Nephron (organoid): ENCODE measurements at regions not wholly inside any gene's neighbourhood (a gene's known extent, or its start where the extent isn't known, plus 50 kb on each side); places are given as distances from the start of the nearest gene placed in this dataset.

Experiments used
- H3K27ac Mint-ChIP-seq, 3 experiments: 2 replicates each; pipeline ENCODE4 v1.8.0; 2020; ENCODE audit warnings: mixed read lengths in 3 of 3, mild to moderate bottlenecking in 2 of 3, moderate library complexity in 1 of 3
- H3K27me3 Mint-ChIP-seq: 2 replicates; pipeline ENCODE4 v1.8.0; 2021; ENCODE audit warnings: low read depth, mild to moderate bottlenecking, moderate library complexity, mixed read lengths
- H3K36me3 Mint-ChIP-seq: 2 replicates; pipeline ENCODE4 v1.8.0; 2020; ENCODE audit warnings: low read depth, mixed read lengths
- H3K4me1 Mint-ChIP-seq: 2 replicates; pipeline ENCODE4 v1.8.0; 2020; ENCODE audit warnings: mixed read lengths
- H3K4me3 Mint-ChIP-seq, 3 experiments: 2 replicates each; pipeline ENCODE4 v1.8.0; 2020; ENCODE audit warnings: mild to moderate bottlenecking in 3 of 3, mixed read lengths in 3 of 3, moderate library complexity in 2 of 3
- H3K9me3 Mint-ChIP-seq: 2 replicates; pipeline ENCODE4 v1.8.0; 2020; ENCODE audit warnings: mixed read lengths
- CTCF ChIP-seq, 3 experiments: fragments of 200-600 bp; sonication (generic); IDR thresholded peaks; one replicate each; pipeline ENCODE4 v1.5.0; 2021; ENCODE audit warnings: antibody characterized with exemption in 3 of 3; ENCODE audit not compliant: unreplicated experiment in 3 of 3

- Mint-ChIP-seq H3K9me3 (no peaks in the 10 kb centered on the region), H3K4me1 (no peaks in the 10 kb centered on the region), H3K27ac (no peak overlapping the region), H3K36me3 (no peaks in the 10 kb centered on the region), H3K27me3 (no peaks in the 10 kb centered on the region), H3K4me3 (no peak overlapping the region)
- no peak for TF ChIP-seq CTCF (IDR thresholded peaks at IDR 0.05; ENCODE audit: unreplicated experiment in 3 of 3)
These were observed 750.9 kb downstream of the MAT2B start for GRCh38 chr5:164256351-164256750.

- TF ChIP-seq CTCF (IDR thresholded peaks at IDR 0.05; ENCODE audit: unreplicated experiment in 3 of 3) = no peak
- no peaks in the 10 kb centered on the region for H3K9me3 Mint-ChIP-seq
- no peaks in the 10 kb centered on the region for H3K27me3 Mint-ChIP-seq
- H3K4me3 Mint-ChIP-seq = no peak overlapping the region
- no peak overlapping the region for H3K27ac Mint-ChIP-seq
- H3K4me1 Mint-ChIP-seq = no peaks in the 10 kb centered on the region
- no peaks in the 10 kb centered on the region for H3K36me3 Mint-ChIP-seq
These were observed 751.5 kb downstream of the MAT2B start for GRCh38 chr5:164256954-164257353.

- H3K4me3 Mint-ChIP-seq = no peak overlapping the region
- H3K27me3 Mint-ChIP-seq = no peaks in the 10 kb centered on the region
- H3K4me1 Mint-ChIP-seq = peaks cover 5% of the 10 kb centered on the region
- no peaks in the 10 kb centered on the region for H3K36me3 Mint-ChIP-seq
- H3K27ac Mint-ChIP-seq = peak overlapping the region; percentile 38 to 81 (median 81)
- H3K9me3 Mint-ChIP-seq = peaks cover 6% of the 10 kb centered on the region
- no peak for TF ChIP-seq CTCF (IDR thresholded peaks at IDR 0.05; ENCODE audit: unreplicated experiment in 3 of 3)
These were observed 760.1 kb downstream of the MAT2B start for GRCh38 chr5:164265566-164265965.

GRCh38 chr5:164266571-164266970 is 761.2 kb downstream of the MAT2B start:
- Mint-ChIP-seq H3K4me3 (no peak overlapping the region), H3K9me3 (peaks cover 6% of the 10 kb centered on the region), H3K36me3 (no peaks in the 10 kb centered on the region), H3K4me1 (peaks cover 5% of the 10 kb centered on the region), H3K27ac (no peak overlapping the region), H3K27me3 (no peaks in the 10 kb centered on the region)
- TF ChIP-seq CTCF (IDR thresholded peaks at IDR 0.05; ENCODE audit: unreplicated experiment in 3 of 3) = no peak

- Mint-ChIP-seq H3K4me1 (no peaks in the 10 kb centered on the region), H3K36me3 (no peaks in the 10 kb centered on the region), H3K4me3 (no peak overlapping the region), H3K9me3 (no peaks in the 10 kb centered on the region), H3K27me3 (no peaks in the 10 kb centered on the region), H3K27ac (no peak overlapping the region)
- TF ChIP-seq CTCF (IDR thresholded peaks at IDR 0.05; ENCODE audit: unreplicated experiment in 3 of 3) = no peak
These were observed 772.3 kb downstream of the MAT2B start for GRCh38 chr5:164277720-164278119.

- H3K9me3 Mint-ChIP-seq = peaks cover 20% of the 10 kb centered on the region
- TF ChIP-seq CTCF (IDR thresholded peaks at IDR 0.05; ENCODE audit: unreplicated experiment in 3 of 3) = no peak
- no peaks in the 10 kb centered on the region for H3K27me3 Mint-ChIP-seq
- no peaks in the 10 kb centered on the region for H3K36me3 Mint-ChIP-seq
- H3K4me3 Mint-ChIP-seq = no peak overlapping the region
- H3K4me1 Mint-ChIP-seq = peaks cover 4% of the 10 kb centered on the region
- peak overlapping the region in 1 of 3 experiments; percentile 12 for H3K27ac Mint-ChIP-seq
These were observed 784.1 kb downstream of the MAT2B start for GRCh38 chr5:164289526-164289925.
